ENCODE measurements at regions not wholly inside any gene's neighbourhood (a gene's known extent, or its start where the extent isn't known, plus 50 kb on each side); places are given as distances from the start of the nearest gene placed in this dataset.

- DNase-seq = no peak
Measured at GRCh38 chr5:63726496-63726895, 235.7 kb downstream of the HTR1A start.

GRCh38 chr5:63719147-63719546 is 243.1 kb downstream of the HTR1A start:
- no peak for DNase-seq

GRCh38 chr5:63700241-63700640 is 262.0 kb downstream of the HTR1A start:
- no peak for DNase-seq

- no peak for DNase-seq
Measured at GRCh38 chr5:63697811-63698210, 264.4 kb downstream of the HTR1A start.

GRCh38 chr5:63690546-63690945 is 271.7 kb downstream of the HTR1A start:
- DNase-seq = no peak

GRCh38 chr5:63687854-63688516 is 274.3 kb downstream of the HTR1A start:
- no peak for DNase-seq

- DNase-seq = peak; percentile 32
Measured at GRCh38 chr5:63686938-63687337, 275.3 kb downstream of the HTR1A start.

GRCh38 chr5:63686181-63686580 is 276.1 kb downstream of the HTR1A start:
- DNase-seq = no peak

GRCh38 chr5:63685454-63685853 is 276.8 kb downstream of the HTR1A start:
- no peak for DNase-seq

GRCh38 chr5:63674881-63675280 is 287.4 kb downstream of the HTR1A start:
- no peak for DNase-seq

- DNase-seq = no peak
Measured at GRCh38 chr5:63655043-63655442, 307.2 kb downstream of the HTR1A start.

- no peak for DNase-seq
Measured at GRCh38 chr5:63650581-63650980, 311.7 kb downstream of the HTR1A start.

- no peak for DNase-seq
Measured at GRCh38 chr5:63648376-63648775, 313.9 kb downstream of the HTR1A start.

- DNase-seq = no peak
Measured at GRCh38 chr5:63629951-63630630, 332.2 kb downstream of the HTR1A start.

- DNase-seq = no peak
Measured at GRCh38 chr5:63613442-63613841, 348.8 kb downstream of the HTR1A start.

- no peak for DNase-seq
Measured at GRCh38 chr5:63603996-63604395, 358.2 kb downstream of the HTR1A start.

GRCh38 chr5:63602971-63603370 is 359.3 kb downstream of the HTR1A start:
- no peak for DNase-seq

GRCh38 chr5:63596254-63596653 is 366.0 kb downstream of the HTR1A start:
- no peak for DNase-seq

GRCh38 chr5:63573380-63573779 is 388.9 kb downstream of the HTR1A start:
- no peak for DNase-seq

- no peak for DNase-seq
Measured at GRCh38 chr5:63572740-63573139, 389.5 kb downstream of the HTR1A start.

- no peak for DNase-seq
Measured at GRCh38 chr5:63570752-63571151, 391.5 kb downstream of the HTR1A start.

- no peak for DNase-seq
Measured at GRCh38 chr5:63564789-63565188, 397.5 kb downstream of the HTR1A start.

GRCh38 chr5:63563008-63563917 is 399.0 kb downstream of the HTR1A start:
- DNase-seq = peak; percentile 52

- DNase-seq = no peak
Measured at GRCh38 chr5:63555874-63556273, 406.4 kb downstream of the HTR1A start.
